SK-N-SH treated with all-trans-retinoic acid at 6 μM for 48 hours (cell line): ENCODE measurements at regions not wholly inside any gene's neighbourhood (a gene's known extent, or its start where the extent isn't known, plus 50 kb on each side); places are given as distances from the start of the nearest gene placed in this dataset.

Source experiments
- ATAC-seq: fragments of 200-7000 bp; cut with Tn5 transposase; 3 replicates; pipeline ENCODE4 v1.9.1; 2020; ENCODE audit warnings: mild to moderate bottlenecking, moderate library complexity
- ARNTL ChIP-seq: fragments of 450-650 bp; formaldehyde crosslinking; IDR thresholded peaks from 2 replicates; pipeline ENCODE4 v1.5.0; 2020; ENCODE audit warnings: low read depth, mild to moderate bottlenecking, moderate library complexity, borderline replicate concordance
- BACH2 ChIP-seq: fragments of 250-450 bp; sonication (Bioruptor Pico); IDR thresholded peaks from 2 replicates; pipeline ENCODE4 v1.9.0; 2021; ENCODE audit warnings: mild to moderate bottlenecking, borderline replicate concordance
- CREB5 ChIP-seq: fragments of 250-450 bp; sonication (Bioruptor Pico); IDR thresholded peaks from 2 replicates; pipeline ENCODE4 v1.5.1; 2020; ENCODE audit warnings: low read depth, mild to moderate bottlenecking, moderate library complexity
- CSDC2 ChIP-seq: fragments of 250-450 bp; sonication (Bioruptor Pico); IDR thresholded peaks from 2 replicates; pipeline ENCODE4 v1.5.0; 2020; ENCODE audit warnings: mild to moderate bottlenecking, moderate library complexity
- CSRNP3 ChIP-seq: fragments of 250-450 bp; sonication (Bioruptor Pico); IDR thresholded peaks from 2 replicates; pipeline ENCODE4 v1.5.1; 2021; ENCODE audit warnings: mild to moderate bottlenecking, moderate library complexity
- ESRRG ChIP-seq: fragments of 250-450 bp; sonication (Bioruptor Pico); IDR thresholded peaks from 2 replicates; pipeline ENCODE4 v1.6.1; 2021; ENCODE audit warnings: mild to moderate bottlenecking
- ISL1 ChIP-seq: fragments of 250-450 bp; sonication (Bioruptor Pico); IDR thresholded peaks from 2 replicates; pipeline ENCODE4 v2.1.2; 2022; ENCODE audit warnings: mild to moderate bottlenecking, moderate library complexity
- OSR1 ChIP-seq: fragments of 250-450 bp; sonication (Bioruptor Pico); IDR thresholded peaks from 2 replicates; pipeline ENCODE4 v1.8.0; 2022; ENCODE audit warnings: moderate library complexity, mild to moderate bottlenecking, inconsistent platforms
- PATZ1 ChIP-seq: fragments of 250-450 bp; sonication (Bioruptor Pico); IDR thresholded peaks from 2 replicates; pipeline ENCODE4 v1.8.0; 2020; ENCODE audit warnings: mild to moderate bottlenecking, moderate library complexity, borderline replicate concordance
- POU6F1 ChIP-seq: fragments of 250-450 bp; sonication (Bioruptor Pico); IDR thresholded peaks from 2 replicates; pipeline ENCODE4 v1.8.0; 2021; ENCODE audit warnings: low read depth, mild to moderate bottlenecking, moderate library complexity, borderline replicate concordance
- PPARA ChIP-seq: fragments of 250-450 bp; sonication (Bioruptor Pico); IDR thresholded peaks from 2 replicates; pipeline ENCODE4 v1.5.0; 2020; ENCODE audit warnings: mild to moderate bottlenecking, borderline replicate concordance
- RARB ChIP-seq: fragments of 250-450 bp; sonication (Bioruptor Pico); IDR thresholded peaks from 2 replicates; pipeline ENCODE4 v1.8.0; 2021; ENCODE audit warnings: mild to moderate bottlenecking, moderate library complexity
- SNAI2 ChIP-seq: fragments of 250-450 bp; sonication (Bioruptor Pico); IDR thresholded peaks from 2 replicates; pipeline ENCODE4 v1.5.0; 2020; ENCODE audit warnings: mild to moderate bottlenecking, moderate library complexity
- TCF4 ChIP-seq: fragments of 250-450 bp; sonication (Bioruptor Pico); IDR thresholded peaks from 2 replicates; pipeline ENCODE4 v1.8.0; 2021; ENCODE audit warnings: mild to moderate bottlenecking, moderate library complexity, borderline replicate concordance
- TOX ChIP-seq: fragments of 250-450 bp; sonication (Bioruptor Pico); IDR thresholded peaks from 2 replicates; pipeline ENCODE4 v1.8.0; 2021; ENCODE audit warnings: mild to moderate bottlenecking, moderate library complexity, borderline replicate concordance
- TSHZ2 ChIP-seq: fragments of 250-450 bp; sonication (Bioruptor Pico); IDR thresholded peaks from 2 replicates; pipeline ENCODE4 v1.5.0; 2020; ENCODE audit warnings: mild to moderate bottlenecking, moderate library complexity
- ZC3H10 ChIP-seq: fragments of 250-450 bp; sonication (Bioruptor Pico); IDR thresholded peaks from 2 replicates; pipeline ENCODE4 v1.5.1; 2021; ENCODE audit warnings: mild to moderate bottlenecking, moderate library complexity
- ZFP3 ChIP-seq: fragments of 250-450 bp; sonication (Bioruptor Pico); IDR thresholded peaks from 2 replicates; pipeline ENCODE4 v1.5.0; 2020; ENCODE audit warnings: mild to moderate bottlenecking, moderate library complexity
- ZFP30 ChIP-seq: fragments of 450-650 bp; formaldehyde crosslinking; IDR thresholded peaks from 2 replicates; pipeline ENCODE4 v1.5.0; 2022; ENCODE audit warnings: mild to moderate bottlenecking, moderate library complexity
- ZNF565 ChIP-seq: fragments of 450-650 bp; formaldehyde crosslinking; conservative IDR thresholded peaks from 2 replicates; pipeline ENCODE4 v1.5.0; 2020; ENCODE audit warnings: low read depth, mild to moderate bottlenecking, moderate library complexity
- ZNF8 ChIP-seq: fragments of 450-650 bp; formaldehyde crosslinking; IDR thresholded peaks from 2 replicates; pipeline ENCODE4 v1.5.0; 2020; ENCODE audit warnings: mild to moderate bottlenecking, moderate library complexity

- TF ChIP-seq ARNTL (CRISPR knock-in tag) (no peak), ZC3H10 (no peak), TOX (CRISPR knock-in tag) (no peak), CSRNP3 (CRISPR knock-in tag) (no peak), PPARA (CRISPR knock-in tag) (no peak), ESRRG (CRISPR knock-in tag) (no peak), SNAI2 (CRISPR knock-in tag) (no peak), ZFP30 (no peak)
- TF ChIP-seq, all 23 proteins: peak for 0
- ATAC-seq = no peak
Measured at GRCh38 chr17:12257176-12257575, 236.5 kb downstream of the MAP2K4 start.

- ATAC-seq = no peak
- TF ChIP-seq ZNF8 (CRISPR knock-in tag) (no peak), ZC3H10 (no peak), ARNTL (CRISPR knock-in tag) (no peak)
Measured at GRCh38 chr17:12261354-12261753, 240.7 kb downstream of the MAP2K4 start.

GRCh38 chr17:12269751-12270150 is 249.1 kb downstream of the MAP2K4 start:
- no peak for ATAC-seq
- TF ChIP-seq BACH2 (CRISPR knock-in tag) = no peak
- TF ChIP-seq TCF4 (CRISPR knock-in tag) = no peak
- TF ChIP-seq TSHZ2 = no peak
- no peak for TF ChIP-seq SNAI2 (CRISPR knock-in tag)
- TF ChIP-seq CREB5 = no peak
- no peak for TF ChIP-seq ARNTL (CRISPR knock-in tag)
- TF ChIP-seq ZNF565 (CRISPR knock-in tag) = no peak
- TF ChIP-seq ISL1 (CRISPR knock-in tag) = no peak
- TF ChIP-seq POU6F1 (CRISPR knock-in tag) = no peak
- TF ChIP-seq PPARA (CRISPR knock-in tag) = no peak
- TF ChIP-seq PATZ1 (CRISPR knock-in tag) = no peak
- TF ChIP-seq, all 23 proteins: peak for 0

GRCh38 chr17:12277827-12278226 is 257.1 kb downstream of the MAP2K4 start:
- TF ChIP-seq ZFP3 (CRISPR knock-in tag) (no peak), TCF4 (CRISPR knock-in tag) (no peak)
- no peak for ATAC-seq

GRCh38 chr17:12282056-12282455 is 261.4 kb downstream of the MAP2K4 start:
- ATAC-seq = no peak
- no peak for TF ChIP-seq ZNF565 (CRISPR knock-in tag)
- TF ChIP-seq ESRRG (CRISPR knock-in tag) = no peak
- no peak for TF ChIP-seq BACH2 (CRISPR knock-in tag)
- TF ChIP-seq ZFP30 = no peak
- TF ChIP-seq CSDC2 (CRISPR knock-in tag) = no peak
- TF ChIP-seq ARNTL (CRISPR knock-in tag) = no peak
- no peak for TF ChIP-seq POU6F1 (CRISPR knock-in tag)
- no peak for TF ChIP-seq RARB (CRISPR knock-in tag)
- no peak for TF ChIP-seq PATZ1 (CRISPR knock-in tag)
- TF ChIP-seq OSR1 (CRISPR knock-in tag) = no peak
